Left ventricle myocardium superior (tissue), 1 donor: ENCODE measurements at regions not wholly inside any gene's neighbourhood (a gene's known extent, or its start where the extent isn't known, plus 50 kb on each side); places are given as distances from the start of the nearest gene placed in this dataset.

ENCODE experiments used
- ATAC-seq: fragments of 200-7000 bp; cut with Tn5 transposase; one replicate; pipeline ENCODE4 v1.9.1; 2020; ENCODE audit warnings: mild to moderate bottlenecking, moderate library complexity
- DNase-seq: peaks from one replicate; pipeline ENCODE4 v3.0.0-alpha.2; 2020
- intact Hi-C: fragments of 100-400 bp; cut with micrococcal nuclease; formaldehyde crosslinking; loops from one replicate; pipeline ENCODE4 v1.11.0; 2022
- donor health status: DM: no; HTN: yes; CAD: no; lungs with severe emphysema.

- no peak for DNase-seq
- ATAC-seq: no peak
- intact Hi-C loops: no loop called here
Observed at GRCh38 chr3:24944805-24945520, 450.3 kb upstream of the THRB start.

DNA sequence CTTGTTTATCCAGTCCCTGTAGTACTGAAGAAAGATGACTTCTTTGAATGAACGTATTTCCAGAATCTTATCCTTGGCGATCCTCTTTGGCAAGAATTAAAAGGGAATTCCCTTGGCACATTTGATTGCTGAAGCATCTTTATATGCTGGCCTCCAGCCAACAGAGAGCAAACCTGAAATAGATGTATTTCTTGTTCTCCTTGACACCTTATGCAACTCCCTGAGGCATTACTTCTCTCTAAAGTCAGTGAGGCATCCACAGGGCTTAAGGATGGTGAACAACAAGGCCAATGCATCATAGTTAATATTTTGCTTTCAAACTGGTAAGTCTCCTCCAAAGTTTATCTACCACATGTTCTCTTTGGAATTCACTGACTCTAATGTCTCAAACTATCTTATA lies 450.9 kb upstream of the THRB start:
- ATAC-seq (no peak), DNase-seq (no peak)
- intact Hi-C loops: no loop called here

DNA sequence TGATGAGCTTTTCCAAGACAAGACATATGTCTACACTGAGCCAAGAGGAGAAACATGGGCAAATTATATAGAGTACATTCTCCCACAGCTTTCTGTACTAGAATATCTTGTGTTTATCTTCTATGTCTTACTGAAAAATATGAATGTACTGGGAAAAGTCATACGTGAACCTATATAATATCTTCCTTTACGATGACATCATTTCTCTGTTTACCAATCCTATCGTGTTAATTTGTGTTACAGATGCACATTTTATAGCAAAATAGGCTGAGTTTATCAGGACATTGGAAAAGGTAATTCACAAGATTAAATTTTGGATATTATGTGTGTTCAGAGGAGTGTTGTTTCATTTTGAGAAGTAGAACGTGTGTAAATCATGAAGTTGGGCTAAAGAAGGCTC lies 452.5 kb upstream of the THRB start:
- intact Hi-C loops: no loop called here
- ATAC-seq (no peak), DNase-seq (no peak)

GRCh38 chr3:24951180-24951579 lies 456.5 kb upstream of the THRB start:
- intact Hi-C loops: no loop called here
- DNase-seq (no peak), ATAC-seq (no peak)

GRCh38 chr3:24952388-24952787 lies 457.7 kb upstream of the THRB start:
- DNase-seq (no peak), ATAC-seq (no peak)
- intact Hi-C loops: no loop called here

- no peak for DNase-seq
- ATAC-seq: no peak
- intact Hi-C loops: no loop called here
Observed at GRCh38 chr3:24953060-24953771, 458.6 kb upstream of the THRB start.

GRCh38 chr3:24956613-24957012 lies 462.0 kb upstream of the THRB start:
- DNase-seq: no peak
- intact Hi-C loops: no loop called here
- ATAC-seq: no peak

DNA sequence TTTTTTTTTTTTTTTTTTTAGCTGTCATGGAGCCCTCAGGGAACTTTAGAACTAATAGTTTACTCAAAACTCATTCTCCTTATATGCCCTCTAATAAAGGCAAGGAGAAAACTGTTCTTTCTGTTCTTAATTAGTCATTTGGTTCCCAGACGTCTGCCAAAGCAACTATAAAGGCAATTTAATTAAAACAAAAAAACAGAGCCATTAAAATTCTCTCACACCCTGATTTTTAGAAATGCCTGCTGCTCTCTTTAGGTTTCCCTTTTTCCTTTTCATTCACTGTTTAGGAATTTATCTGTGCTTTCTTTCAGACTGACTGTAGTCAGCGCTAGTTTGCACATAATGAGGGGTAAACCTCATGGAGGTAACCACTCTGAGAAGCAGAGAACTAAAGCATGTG lies 463.6 kb upstream of the THRB start:
- DNase-seq: no peak
- intact Hi-C loops: no loop called here
- no peak for ATAC-seq

DNA sequence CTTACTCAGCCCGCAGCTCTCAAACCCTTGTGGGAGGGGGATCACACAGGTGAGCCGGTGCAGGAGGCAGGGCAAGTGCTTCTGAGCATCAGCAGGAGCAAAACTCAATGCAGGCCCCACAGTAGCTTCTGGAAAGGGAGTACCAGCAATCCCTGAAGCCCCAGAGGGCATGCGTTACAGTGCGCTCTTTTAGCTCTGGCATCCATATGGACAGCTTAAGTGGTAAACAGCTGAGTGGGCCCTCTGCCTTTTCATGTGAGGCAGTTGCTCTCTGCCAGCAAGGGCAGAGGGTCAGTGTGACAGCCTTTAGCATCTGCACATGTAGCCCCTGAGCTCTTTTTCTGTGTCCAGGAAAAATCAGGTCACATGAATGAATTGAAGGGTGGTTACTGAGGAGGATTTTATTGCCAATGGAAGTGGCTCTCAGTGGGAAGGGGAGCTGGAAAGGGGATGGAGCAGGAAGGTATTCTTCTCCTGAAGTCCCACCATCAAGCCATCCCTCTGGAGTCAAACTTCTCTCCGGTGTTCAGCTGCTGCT lies 464.3 kb upstream of the THRB start:
- DNase-seq: no peak
- no peak for ATAC-seq
- intact Hi-C loops: no loop called here

DNA sequence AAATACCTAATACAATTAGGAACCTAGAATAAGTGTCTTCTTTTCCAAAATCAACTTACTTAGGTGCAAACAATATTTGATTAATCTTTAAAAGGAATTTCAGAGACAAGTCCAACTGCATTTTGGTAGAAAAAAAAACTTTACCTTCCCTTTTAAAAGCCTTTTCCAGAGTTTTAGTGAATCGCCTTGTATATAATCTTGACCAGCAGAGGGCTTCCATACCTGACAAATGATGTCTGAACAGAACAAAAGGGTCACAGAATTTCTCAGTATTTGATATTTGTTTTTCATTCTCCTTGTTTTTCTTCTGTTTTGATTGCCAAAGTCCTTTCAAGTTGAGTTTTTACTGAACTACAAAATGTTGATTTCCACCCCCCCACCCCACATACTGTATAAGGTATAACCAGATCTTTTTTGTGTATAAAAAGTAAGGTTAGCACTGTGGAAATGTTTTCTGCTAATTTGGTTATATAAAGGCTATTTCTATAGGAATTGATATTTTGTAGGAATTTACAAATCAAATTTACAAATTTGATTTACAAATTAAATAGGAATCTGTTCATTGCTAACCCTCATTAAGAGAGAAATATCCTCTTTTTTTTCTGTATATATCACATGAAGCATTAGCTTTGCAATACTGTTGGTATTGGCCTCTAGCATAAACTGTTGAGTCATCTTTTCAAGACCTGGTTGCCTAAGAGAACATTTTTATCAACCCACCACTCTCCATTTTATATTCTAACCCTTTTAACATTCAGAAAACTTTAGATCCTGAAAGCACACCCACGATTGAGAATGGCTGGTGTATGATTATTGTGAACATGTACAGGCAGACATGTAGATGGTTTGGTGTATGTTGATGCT lies 464.1 kb upstream of the RARB start:
- DNase-seq: no peak
- ATAC-seq: no peak
- intact Hi-C loops: loop anchor here (10.0 kb wide), 1 partner anchor 631 kb away; no protein-coding TSS in a partner anchor

DNA sequence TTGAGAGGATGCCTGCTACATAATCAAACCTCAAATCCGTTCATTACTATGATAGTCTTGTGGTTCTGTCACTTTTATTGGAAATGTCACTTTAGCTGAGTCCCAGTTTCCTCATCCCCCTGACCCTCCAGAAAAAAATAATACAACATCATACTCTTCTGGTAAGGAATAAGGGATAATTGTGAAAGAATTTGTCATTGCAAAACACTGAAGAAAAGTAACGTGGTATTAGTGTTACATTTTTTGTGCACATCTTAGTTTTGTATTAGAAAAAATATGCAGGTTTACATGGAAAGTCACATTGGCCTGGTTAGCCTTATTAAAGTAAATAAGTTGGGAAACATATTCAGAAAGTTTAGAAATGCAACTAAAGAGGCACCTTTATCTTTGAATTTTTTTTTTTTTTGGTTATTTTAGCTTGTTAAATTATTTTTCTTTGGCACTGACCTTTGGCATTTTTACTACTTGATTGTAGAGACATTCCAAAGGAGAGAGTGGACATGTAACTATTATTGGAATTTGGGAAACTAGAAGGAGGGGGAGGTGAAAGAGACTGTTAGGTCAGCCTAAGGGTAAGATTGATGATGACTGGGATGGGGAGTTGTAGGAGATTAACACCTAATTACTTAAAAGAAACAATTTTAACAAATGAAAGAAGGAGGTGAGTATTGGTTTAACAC lies 462.2 kb upstream of the RARB start:
- no peak for DNase-seq
- no peak for ATAC-seq
- intact Hi-C loops: loop anchor here (10.0 kb wide), 1 partner anchor 629 kb away; no protein-coding TSS in a partner anchor

- ATAC-seq: no peak
- no peak for DNase-seq
- intact Hi-C loops: loop anchor here (10.0 kb wide), 1 partner anchor 627 kb away; no protein-coding TSS in a partner anchor
Observed at GRCh38 chr3:24968036-24968435, 460.0 kb upstream of the RARB start.

GRCh38 chr3:24972491-24972890 lies 455.6 kb upstream of the RARB start:
- intact Hi-C loops: no loop called here
- no peak for ATAC-seq
- no peak for DNase-seq

- intact Hi-C loops: no loop called here
- ATAC-seq: no peak
- DNase-seq: no peak
Observed at GRCh38 chr3:24981309-24981708, 446.8 kb upstream of the RARB start.

DNA sequence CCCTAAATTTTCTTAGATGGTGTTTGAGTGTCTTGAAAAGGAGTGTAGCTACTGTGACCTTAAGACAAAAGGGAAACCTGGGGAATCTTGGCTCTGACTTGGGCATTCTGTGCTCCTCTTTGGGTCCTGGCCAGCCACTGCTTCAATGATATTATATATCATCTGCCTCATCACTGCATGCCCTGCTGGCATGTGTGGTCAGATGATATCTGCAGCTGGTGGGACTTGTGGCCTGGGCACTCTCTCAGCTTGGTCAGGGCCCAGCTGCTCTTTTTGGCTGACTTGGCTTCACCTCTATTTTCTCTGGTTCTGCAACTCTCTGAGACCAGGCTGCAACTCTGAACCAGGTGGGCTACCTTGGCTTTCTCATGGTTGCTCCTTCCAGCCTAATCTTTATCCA lies 446.1 kb upstream of the RARB start:
- ATAC-seq (no peak), DNase-seq (no peak)
- intact Hi-C loops: no loop called here

- DNase-seq: no peak
- ATAC-seq: no peak
- intact Hi-C loops: no loop called here
Observed at GRCh38 chr3:24985668-24986067, 442.4 kb upstream of the RARB start.

DNA sequence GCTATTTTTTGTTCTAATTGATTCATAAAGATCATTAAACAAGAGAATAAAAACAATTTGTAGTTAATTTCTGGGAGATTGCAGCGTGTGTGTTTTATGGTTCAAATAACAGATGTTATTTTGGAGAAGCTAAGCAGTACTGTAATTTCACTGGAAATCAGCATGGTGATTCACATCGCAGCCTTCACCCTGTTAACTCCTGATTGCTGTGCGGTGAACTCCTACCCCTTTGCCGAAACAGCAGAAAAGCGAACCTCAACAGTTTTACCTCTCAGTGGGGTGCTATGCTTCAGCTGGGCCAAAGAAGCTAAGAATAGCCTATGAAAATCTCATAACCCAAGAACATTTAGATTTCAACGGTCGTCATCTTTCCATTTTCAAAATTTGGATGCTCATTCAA lies 441.5 kb upstream of the RARB start:
- DNase-seq (no peak), ATAC-seq (no peak)
- intact Hi-C loops: no loop called here

- no peak for DNase-seq
- no peak for ATAC-seq
- intact Hi-C loops: no loop called here
Observed at GRCh38 chr3:24999357-24999756, 428.7 kb upstream of the RARB start.

DNA sequence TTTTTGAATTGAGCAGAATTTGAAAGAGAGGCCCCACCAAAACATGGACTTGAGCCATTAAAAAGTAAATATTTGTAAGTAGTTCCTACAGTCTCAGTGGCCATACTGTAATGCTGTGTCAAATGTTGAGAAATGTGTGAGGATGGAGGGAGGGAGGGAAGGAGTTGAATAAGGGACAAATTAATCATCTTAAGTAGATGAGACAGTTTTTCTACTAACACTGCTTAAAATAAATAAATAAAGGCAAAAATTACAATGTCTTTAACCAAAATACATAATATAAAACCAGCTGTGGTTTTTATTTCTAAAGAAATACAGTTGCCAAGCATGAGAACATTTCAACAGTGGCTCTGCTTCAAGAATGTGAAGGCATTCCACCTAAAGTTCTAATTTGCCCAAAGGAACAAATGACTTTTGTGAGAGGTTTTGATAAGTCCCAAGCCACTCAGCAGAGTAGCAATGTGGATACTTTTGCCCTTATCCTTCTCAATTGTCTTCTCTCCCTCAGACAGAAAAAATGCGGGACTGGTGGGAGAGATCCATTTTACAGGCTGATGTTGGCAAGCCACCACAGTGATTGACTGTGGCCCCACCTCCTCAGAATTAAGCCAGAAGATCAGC lies 427.0 kb upstream of the RARB start:
- intact Hi-C loops: no loop called here
- ATAC-seq (no peak), DNase-seq (no peak)
